IPS-18c (cell line): ENCODE measurements at regions not wholly inside any gene's neighbourhood (a gene's known extent, or its start where the extent isn't known, plus 50 kb on each side); places are given as distances from the start of the nearest gene placed in this dataset.

Source experiments
- H3K4me3 ChIP-seq: 2 replicates; pipeline ENCODE4 v1.7.0; 2013; ENCODE audit warnings: low read depth, mild to moderate bottlenecking, low read length, moderate library complexity; ENCODE audit not compliant: insufficient read depth
- H3K9me3 ChIP-seq: one replicate; pipeline ENCODE4 v1.6.1; 2013; ENCODE audit warnings: mild to moderate bottlenecking, low read length, moderate library complexity; ENCODE audit not compliant: control insufficient read depth, insufficient read depth

DNA sequence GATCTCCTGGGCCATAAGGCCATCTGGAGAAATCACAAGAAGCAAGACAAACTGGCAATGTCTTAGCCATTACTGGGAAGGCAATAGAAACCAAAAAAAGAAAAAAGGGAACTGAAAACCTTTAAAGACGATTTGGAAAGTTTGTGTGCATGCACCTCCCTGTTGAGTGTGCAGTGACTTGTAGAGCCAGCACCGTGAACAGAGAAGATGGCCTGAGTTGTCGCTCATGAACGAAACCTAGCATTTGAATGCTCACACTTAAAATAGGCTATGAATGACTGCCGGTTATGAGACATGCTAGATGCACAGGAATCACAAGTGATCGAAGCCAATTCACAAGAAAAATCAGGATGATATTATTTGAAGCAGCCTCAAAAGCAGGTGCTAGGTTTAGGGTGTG lies 151.3 kb upstream of the ADO start:
- H3K9me3 ChIP-seq: no peaks in the 10 kb centered on the region
- no peak overlapping the region for H3K4me3 ChIP-seq

DNA sequence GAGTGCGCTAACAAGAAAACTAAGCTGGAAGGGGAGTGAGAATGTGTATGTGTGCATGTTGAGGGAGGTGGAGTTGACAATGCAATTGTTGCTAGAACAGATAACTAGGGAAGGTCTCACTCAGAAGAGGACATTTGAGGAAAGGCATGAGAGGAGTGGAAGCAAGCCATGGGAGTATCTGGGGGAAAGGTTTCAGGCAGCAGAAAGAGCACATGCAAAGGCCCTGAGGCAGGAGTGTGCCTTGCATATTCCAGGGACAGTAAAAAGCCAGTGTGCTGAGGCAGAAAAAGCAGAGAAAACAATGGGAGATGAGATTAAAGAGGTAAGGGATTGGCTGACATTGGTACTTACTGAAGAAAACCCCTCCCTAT lies 149.6 kb upstream of the ADO start:
- peaks cover 2% of the 10 kb centered on the region for H3K9me3 ChIP-seq
- H3K4me3 ChIP-seq: no peak overlapping the region

DNA sequence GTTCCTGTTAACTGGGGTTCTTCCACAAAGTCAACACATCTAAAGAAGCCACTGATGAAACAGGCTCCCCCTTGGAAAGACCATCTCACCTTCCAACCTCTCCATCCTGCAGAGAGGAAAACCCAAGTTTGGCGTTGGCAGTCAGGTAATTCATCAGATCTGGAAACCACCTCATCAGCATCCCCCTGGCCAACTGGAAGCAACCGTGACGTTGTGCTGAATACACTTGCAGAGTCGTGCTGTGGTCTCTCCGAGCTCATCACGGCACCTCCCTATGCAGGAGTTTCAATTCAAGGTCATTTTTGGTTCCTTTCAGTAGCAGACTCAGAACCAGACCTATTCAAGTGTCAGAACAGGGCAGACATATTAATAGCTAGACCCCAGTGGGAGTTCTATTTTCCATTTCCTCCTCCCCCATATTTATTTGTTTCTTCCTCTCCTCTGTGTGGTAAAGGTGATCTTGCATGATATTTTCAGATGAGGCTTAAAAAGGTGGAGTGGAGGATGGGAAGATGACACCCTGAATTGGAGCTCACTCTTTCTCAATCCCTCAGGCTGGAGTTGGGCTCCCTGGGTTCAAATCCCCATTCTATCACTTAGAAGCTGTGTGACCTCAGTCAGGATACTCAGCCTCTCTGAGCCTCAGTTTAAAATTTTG lies 149.1 kb upstream of the ADO start:
- Histone ChIP-seq H3K9me3 (peaks cover 2% of the 10 kb centered on the region), H3K4me3 (no peak overlapping the region)

DNA sequence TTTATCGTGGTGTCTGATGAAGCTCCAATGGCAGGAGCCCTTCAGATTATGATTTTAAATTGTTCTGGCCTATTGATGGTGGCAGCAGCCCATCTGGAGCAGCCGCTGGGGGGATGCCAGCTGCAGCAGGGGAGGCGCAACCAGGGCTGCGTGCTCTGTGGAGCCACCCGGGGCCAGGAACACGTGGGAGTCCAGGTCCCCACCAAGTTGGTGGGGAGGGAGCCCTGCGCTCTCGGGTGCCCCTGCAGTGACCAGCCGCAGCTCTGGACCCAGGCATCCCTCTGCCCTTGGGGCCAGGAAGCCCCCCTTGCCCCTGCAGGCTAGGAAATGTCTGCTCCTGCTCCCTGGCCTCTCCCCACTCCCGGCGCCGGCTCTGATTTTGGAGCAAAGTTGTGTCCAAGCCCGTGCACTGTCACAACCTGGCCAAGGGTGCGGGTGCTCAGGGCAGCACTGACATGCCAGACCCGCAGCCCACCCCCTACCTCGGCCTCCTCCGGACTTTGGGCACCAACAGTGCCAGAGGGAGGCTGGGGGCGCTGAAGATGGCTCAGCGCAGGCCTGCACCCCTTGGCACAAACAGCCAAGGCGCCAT lies 147.2 kb upstream of the ADO start:
- H3K9me3 ChIP-seq: peaks cover 6% of the 10 kb centered on the region
- H3K4me3 ChIP-seq: no peak overlapping the region

DNA sequence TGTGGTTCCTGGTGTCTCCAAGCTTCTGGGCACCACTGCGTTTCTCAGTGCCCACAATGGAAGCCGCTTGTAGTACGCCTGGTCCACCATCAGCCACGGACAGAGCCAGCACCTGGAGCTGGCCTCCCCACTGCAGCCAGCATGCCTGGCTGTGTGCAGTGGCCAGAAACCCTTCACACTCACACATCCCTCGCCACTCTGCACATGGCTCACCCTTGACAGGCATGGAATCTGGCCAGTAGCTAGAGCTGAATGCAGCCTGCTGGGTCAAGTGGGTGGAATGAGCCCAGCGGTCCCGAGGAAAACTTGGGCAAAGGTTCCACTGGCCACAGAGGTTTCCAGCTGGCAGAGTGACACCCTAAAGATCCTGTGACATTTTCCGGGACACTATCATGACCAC lies 146.0 kb upstream of the ADO start:
- peaks cover 11% of the 10 kb centered on the region for H3K9me3 ChIP-seq

DNA sequence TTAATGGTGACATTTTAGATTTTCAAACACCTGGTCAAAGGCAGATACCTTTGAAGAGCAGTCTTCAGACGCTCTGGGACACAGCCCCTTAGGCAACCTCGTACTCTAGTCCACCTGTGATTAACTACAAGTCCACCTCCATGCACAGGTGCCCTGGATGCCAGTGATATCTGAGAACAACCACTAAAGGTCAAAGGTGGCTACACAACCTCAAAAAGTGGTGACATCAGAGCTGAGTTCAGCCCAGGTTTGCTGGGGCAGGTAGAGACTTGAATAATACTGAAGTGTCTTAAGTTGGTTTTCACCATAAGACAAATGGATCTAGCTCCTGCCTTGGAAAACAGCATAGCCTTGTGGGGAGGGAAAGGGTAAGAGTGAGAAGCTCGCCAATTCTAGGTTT lies 143.4 kb upstream of the ADO start:
- Histone ChIP-seq H3K4me3 (no peak overlapping the region), H3K9me3 (peaks cover 11% of the 10 kb centered on the region)

More for the DNA sequence above, 146.0 kb upstream of the ADO start:
- no peak overlapping the region for H3K4me3 ChIP-seq

DNA sequence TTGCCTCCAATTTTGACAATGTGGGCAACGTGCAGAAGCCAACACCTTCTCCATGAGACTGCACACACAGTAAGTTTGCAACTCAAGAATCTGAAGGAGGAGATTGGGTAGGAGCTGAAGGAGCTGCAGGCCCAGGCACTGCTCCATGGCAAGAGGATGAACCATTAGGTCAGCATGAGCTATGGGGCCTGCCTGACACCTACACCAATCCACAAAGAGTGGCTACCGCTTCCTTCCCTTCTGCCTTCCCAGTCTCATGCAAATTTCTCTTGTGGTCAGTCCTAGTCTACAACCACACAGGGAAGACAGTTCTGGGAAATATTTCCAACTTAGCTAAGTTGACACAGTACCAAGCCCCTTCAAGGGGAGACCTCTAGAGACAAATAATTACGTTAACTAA lies 142.0 kb upstream of the ADO start:
- Histone ChIP-seq H3K4me3 (no peak overlapping the region), H3K9me3 (peaks cover 11% of the 10 kb centered on the region)

DNA sequence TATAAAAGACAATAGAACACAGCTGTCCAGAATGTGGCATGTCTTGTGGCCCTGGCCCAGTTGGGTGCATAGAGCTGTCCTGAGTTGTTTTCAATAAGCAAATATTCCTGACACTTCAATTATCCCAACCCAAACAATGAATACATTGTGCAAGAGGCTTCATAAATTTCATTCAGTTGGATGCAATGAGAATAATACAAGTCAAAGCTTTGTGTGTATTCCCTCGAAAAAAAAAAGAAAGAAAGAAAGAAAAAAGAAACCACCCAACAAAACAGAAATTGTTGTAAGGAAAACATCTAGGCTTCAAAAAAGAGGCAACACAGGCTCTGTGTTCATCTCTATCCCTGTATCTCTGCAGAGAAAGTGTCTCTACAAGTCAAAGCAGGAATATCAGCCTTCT lies 138.7 kb upstream of the ADO start:
- Histone ChIP-seq H3K4me3 (no peak overlapping the region), H3K9me3 (peaks cover 9% of the 10 kb centered on the region)

DNA sequence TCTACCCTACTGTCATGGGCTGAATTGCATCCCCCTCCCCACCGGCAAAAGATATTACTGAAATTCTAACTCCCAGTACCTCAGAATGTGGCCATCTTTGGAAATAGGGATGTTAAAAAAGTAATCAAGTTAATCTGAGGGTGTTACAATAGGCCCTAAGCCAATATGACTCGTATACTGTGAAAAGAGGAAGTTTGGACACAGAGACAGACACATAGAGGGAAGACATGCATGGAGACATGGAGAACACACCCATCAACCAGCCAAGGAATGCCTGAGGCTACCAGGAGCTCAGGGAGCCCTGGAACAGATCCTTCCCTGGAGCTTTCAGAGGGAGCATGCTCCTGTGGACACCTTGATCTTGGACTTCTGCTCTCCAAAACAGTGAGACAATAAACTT lies 138.2 kb upstream of the ADO start:
- peaks cover 9% of the 10 kb centered on the region for H3K9me3 ChIP-seq
- no peak overlapping the region for H3K4me3 ChIP-seq

DNA sequence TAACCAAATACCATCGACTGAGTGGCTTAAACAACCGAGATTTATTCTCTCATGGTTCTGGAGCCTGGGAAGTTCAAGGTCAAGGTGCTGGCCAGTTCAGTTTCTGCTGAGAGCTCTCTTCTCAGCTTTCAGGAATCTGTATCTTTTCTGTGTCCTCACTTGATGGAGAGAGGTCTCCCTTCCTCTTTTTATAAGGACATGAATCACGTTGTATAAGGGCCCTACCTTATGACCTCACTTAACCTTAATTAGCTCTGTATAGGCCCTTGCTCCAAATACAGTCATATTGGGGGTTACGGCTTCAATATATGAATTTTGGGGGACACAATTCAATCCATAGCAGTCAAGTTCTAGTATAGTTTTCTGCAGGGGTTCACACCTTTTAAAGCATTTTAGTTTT lies 135.2 kb upstream of the ADO start:
- H3K9me3 ChIP-seq: no peaks in the 10 kb centered on the region
- no peak overlapping the region for H3K4me3 ChIP-seq

DNA sequence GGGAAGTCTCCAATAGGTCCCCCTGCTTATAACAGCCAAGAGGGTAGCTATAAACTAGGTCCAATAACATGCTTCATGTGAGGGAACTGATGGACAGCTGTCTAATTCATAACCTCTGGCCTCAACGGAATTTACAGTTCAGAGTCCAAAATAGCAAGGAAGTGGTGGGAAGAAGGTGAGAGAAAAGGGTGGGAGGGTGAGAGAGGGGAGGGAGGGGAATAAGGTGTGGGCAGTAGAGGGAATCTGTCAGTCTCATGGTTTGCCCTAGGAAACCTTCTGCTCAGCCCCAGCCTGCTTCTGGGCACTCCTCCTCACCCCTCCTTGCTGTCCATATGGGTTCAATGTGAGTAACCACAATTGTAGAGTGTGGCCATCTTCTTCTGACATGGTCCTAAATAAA lies 133.4 kb upstream of the ADO start:
- no peak overlapping the region for H3K4me3 ChIP-seq
- no peaks in the 10 kb centered on the region for H3K9me3 ChIP-seq

DNA sequence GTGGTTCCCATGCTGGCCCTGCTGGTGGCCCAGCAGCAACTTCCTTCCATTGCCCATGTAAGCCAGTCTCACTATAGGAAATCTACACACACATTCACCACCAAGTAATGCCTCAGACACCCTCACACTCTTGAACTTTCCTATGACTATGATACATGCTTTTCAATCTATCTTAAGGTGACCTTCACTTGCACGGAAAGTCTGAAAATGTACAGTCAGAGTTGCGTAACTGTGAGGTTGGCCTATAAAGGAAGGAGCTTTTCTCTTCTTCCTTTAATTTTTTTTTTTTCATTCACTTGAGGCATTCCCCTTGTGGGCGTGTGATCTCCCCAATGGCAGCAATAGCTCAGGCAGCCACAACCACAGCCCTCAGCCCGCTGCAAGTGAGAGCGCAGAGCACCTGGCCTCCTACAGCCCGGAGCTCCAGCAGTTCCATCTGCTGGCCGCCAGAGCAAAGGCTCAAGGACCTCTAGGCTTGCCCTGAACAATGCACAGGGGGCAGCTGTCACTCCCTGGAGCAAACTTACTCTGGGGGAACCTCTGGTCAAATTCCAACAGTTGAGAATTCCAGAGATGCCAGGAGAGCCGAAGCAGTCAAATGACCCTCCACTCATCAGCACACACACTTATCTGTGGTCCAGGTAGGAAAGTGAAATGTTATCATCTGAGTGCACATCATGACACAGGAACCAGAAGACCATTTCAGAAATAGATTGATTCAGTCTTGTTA lies 123.1 kb upstream of the ADO start:
- H3K4me3 ChIP-seq: no peak overlapping the region
- H3K9me3 ChIP-seq: peaks cover 2% of the 10 kb centered on the region

DNA sequence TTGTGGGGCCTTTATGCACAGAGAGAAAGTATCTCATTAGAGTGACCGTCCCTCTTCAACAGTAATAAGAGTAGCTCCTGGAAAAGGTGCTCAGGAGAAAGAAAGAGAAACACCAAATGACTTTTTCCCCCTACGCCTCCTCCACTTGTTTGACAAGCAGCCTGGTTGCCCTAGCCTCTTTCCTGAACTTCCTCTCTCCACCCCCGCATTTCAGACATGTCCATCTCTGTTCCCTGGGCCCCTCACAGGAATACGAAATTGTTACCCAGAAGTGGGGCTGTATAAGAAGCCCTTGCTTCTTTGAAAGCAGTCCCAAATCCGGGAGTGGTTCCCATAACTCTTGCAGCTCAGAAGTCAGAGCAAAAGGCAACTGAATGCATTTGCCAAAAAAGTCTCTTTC lies 119.6 kb upstream of the ADO start:
- no peak overlapping the region for H3K4me3 ChIP-seq
- H3K9me3 ChIP-seq: peaks cover 2% of the 10 kb centered on the region

DNA sequence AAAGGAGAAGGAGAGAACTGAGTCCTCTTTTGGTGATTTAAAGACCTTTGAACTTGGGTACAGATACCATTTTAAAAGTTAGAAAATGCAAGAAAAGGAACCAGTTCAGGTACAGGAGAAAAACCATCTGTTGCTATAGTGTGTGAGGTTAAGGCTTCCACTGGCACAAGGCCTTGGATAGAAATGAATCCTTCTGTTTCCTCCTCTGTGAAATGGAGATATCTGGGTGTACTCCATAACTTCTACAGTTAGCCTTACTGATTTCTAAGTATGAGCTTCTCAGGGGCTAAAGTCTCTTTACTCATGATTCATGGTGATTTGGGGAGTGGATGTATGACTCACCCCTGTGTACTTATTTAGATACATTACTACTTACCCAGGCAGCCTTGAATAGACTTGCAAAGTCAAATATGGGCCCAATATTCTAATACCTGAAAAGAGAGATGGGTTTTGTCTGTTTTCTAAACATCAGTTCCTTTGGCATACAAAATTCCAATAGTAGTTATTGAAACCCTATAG lies 117.2 kb upstream of the ADO start:
- no peak overlapping the region for H3K4me3 ChIP-seq
- peaks cover 2% of the 10 kb centered on the region for H3K9me3 ChIP-seq

DNA sequence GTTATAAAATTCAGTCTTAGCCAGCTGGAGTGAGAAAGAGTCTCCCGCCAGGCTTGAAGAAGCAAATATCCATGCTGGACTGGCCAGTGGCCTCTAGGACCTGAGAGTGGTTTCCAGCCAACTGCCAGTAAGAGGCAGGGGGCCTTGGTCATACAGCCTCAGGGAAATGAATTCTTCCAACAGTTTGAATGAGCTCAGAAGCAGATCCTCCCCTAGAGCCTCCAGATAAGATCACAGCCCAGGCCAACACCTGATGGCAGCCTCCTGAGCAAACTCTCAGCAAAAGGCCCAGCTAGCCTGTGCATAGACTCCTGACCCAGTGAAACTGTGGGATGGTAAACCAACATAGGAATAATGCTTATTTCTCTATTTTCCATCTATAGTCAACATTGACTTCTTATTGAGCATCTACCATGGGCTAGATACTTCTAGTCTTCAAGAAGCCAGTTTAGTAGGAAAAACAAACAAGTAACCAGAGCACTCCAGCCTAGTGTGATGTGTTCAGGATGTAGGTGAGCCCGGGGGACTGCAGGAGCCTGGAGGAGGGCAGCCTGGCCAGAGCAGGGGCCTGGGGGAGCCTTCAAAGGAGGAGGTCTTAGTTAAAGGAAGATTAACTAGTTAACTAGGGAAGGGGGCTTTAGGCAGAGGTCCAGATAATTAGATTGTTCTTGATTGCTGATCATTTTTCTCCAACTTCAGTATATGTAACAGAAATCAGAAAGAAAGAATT lies 115.4 kb upstream of the ADO start:
- H3K9me3 ChIP-seq: peaks cover 2% of the 10 kb centered on the region
- H3K4me3 ChIP-seq: no peak overlapping the region

DNA sequence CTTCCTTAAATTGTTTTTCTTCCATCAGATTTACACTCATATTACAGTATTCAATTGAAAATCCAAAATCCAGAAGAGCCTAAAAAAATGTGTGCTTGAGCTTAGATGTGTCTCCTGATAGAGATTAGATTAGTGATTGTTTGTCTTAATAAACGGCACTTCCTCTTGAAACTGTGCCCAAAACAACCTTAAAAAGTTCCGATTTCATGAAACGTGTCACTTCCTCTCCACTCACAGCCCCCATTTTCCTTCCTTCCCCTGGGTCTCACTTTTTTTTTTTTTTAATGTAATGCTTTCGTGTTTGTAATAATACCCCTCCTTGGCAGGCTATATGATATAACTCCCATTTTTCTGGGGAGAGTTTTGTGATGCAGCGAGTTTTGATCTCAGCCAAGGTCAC lies 114.8 kb upstream of the ADO start:
- no peak overlapping the region for H3K4me3 ChIP-seq
- peaks cover 2% of the 10 kb centered on the region for H3K9me3 ChIP-seq

DNA sequence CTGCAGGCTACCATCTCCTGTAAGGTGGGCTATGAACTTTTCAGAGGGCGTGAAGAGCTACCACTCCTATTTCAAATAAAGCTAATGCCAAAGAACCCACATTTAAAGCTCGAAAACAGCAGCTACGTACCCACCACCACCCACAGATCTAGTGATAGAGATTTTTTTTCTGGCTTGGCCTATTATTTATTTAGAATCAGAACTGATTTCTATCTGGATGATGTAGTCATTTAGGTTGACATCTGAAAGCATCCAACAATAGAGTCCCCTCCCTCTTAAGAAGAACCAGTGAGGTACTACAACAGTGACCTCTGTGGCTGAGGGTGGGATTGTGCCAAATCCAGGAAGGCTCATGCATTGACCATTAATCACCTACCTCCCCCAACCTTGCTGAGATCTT lies 113.8 kb upstream of the ADO start:
- peaks cover 2% of the 10 kb centered on the region for H3K9me3 ChIP-seq

DNA sequence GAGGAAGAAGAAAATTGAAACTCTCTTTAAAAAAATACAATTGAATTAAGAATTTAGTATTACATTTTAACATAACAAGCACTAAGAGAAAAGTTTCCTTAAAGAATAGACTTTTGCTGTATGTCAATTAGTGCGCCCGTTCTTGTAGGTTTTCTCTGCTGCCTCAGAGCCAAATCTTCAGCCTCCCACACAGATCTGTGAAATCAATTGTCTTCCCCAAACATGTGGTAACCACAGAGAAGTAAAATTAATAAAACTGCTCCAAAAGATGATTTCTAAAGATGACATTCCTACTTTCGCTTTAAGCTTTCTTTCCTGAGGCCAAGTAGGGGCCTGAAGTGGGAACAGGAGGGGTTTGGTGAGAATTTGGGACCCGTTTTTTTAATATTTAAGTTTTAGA lies 113.2 kb upstream of the ADO start:
- Histone ChIP-seq H3K9me3 (peaks cover 2% of the 10 kb centered on the region), H3K4me3 (no peak overlapping the region)

More for the DNA sequence above, 113.8 kb upstream of the ADO start:
- no peak overlapping the region for H3K4me3 ChIP-seq
